CD14-positive monocyte (primary cell): ENCODE measurements at regions not wholly inside any gene's neighbourhood (a gene's known extent, or its start where the extent isn't known, plus 50 kb on each side); places are given as distances from the start of the nearest gene placed in this dataset.

Experiments
- DNase-seq, 3 donors: peaks; one replicate each; pipeline ENCODE4 v3.0.0-alpha.2; 2011 to 2022
- H2AFZ ChIP-seq: 2 replicates; pipeline ENCODE4 v1.6.0; 2012; ENCODE audit warnings: mild to moderate bottlenecking, low read depth, low read length, inconsistent platforms; ENCODE audit not compliant: insufficient read depth, poor library complexity, severe bottlenecking
- H3K27ac ChIP-seq, 2 donors: 1 replicate in 1 of 2; 2 replicates in 1 of 2; pipeline ENCODE4 v1.5.1; 2012 to 2013; ENCODE audit warnings: low read length in 2 of 2, control low read depth in 1 of 2, inconsistent platforms in 1 of 2, low read depth in 1 of 2, mild to moderate bottlenecking in 1 of 2
- H3K27me3 ChIP-seq, 2 donors: one replicate each; pipeline versions ENCODE4 v1.6.0 to v1.6.1; 2011 to 2013; ENCODE audit warnings: low read length in 2 of 2; ENCODE audit not compliant: control insufficient read depth in 2 of 2, insufficient read depth in 2 of 2
- H3K36me3 ChIP-seq, 2 donors: replicated peaks in 1 of 2; 1 replicate in 1 of 2; 2 replicates in 1 of 2; pipeline versions ENCODE4 v1.5.1 to v1.6.1; 2012 to 2013; ENCODE audit warnings: low read length in 2 of 2, control low read depth in 1 of 2, inconsistent platforms in 1 of 2, mild to moderate bottlenecking in 1 of 2; ENCODE audit not compliant: insufficient read depth in 2 of 2, control insufficient read depth in 1 of 2
- H3K4me1 ChIP-seq, 2 donors: 1 replicate in 1 of 2; 2 replicates in 1 of 2; pipeline versions ENCODE4 v1.5.1 to v1.6.1; 2012 to 2013; ENCODE audit warnings: low read length in 2 of 2, control low read depth in 1 of 2, inconsistent platforms in 1 of 2, mild to moderate bottlenecking in 1 of 2, moderate library complexity in 1 of 2; ENCODE audit not compliant: insufficient read depth in 2 of 2, control insufficient read depth in 1 of 2
- H3K4me2 ChIP-seq: replicated peaks from 2 replicates; pipeline ENCODE3; 2012; ENCODE audit warnings: low read length, moderate library complexity, mild to moderate bottlenecking; ENCODE audit not compliant: poor library complexity, severe bottlenecking; ENCODE audit errors: extremely low read depth
- H3K4me3 ChIP-seq, 3 experiments: fragments of 200-600 bp in 1 of 3; sonication (generic) in 1 of 3; replicated peaks in 1 of 3; 1 replicate in 2 of 3; 2 replicates in 1 of 3; pipeline ENCODE4 v1.5.1; 2011 to 2013; ENCODE audit warnings: low read length in 3 of 3, mild to moderate bottlenecking in 3 of 3, control low read depth in 2 of 3, low read depth in 2 of 3, inconsistent platforms in 1 of 3, moderate library complexity in 1 of 3
- H3K79me2 ChIP-seq: 2 replicates; pipeline ENCODE4 v1.6.0; 2012; ENCODE audit warnings: mild to moderate bottlenecking, control low read depth, inconsistent platforms, low read length, moderate library complexity; ENCODE audit not compliant: insufficient read depth
- H3K9ac ChIP-seq: 2 replicates; pipeline ENCODE4 v1.6.0; 2017; ENCODE audit warnings: low read length, mild to moderate bottlenecking; ENCODE audit not compliant: insufficient read depth, poor library complexity, severe bottlenecking
- H3K9me3 ChIP-seq, 2 donors: replicated peaks in 1 of 2; 1 replicate in 1 of 2; 2 replicates in 1 of 2; pipeline versions ENCODE4 v1.5.1 to v1.6.1; 2012 to 2013; ENCODE audit warnings: low read length in 2 of 2, control low read depth in 1 of 2; ENCODE audit not compliant: control insufficient read depth in 1 of 2, insufficient read depth in 1 of 2
- H4K20me1 ChIP-seq: 2 replicates; pipeline ENCODE4 v1.6.0; 2012; ENCODE audit warnings: mild to moderate bottlenecking, low read length, control low read depth, moderate library complexity; ENCODE audit not compliant: insufficient read depth
- H3K27ac Mint-ChIP-seq, 7 donors: one replicate each; pipeline ENCODE4 v1.8.0; 2020; ENCODE audit warnings: mild to moderate bottlenecking in 7 of 7, mixed read lengths in 7 of 7, moderate library complexity in 6 of 7, inconsistent platforms in 2 of 7
- H3K27me3 Mint-ChIP-seq, 3 donors: one replicate each; pipeline ENCODE4 v1.8.0; 2021 to 2022; ENCODE audit warnings: low read depth in 3 of 3, mild to moderate bottlenecking in 3 of 3, mixed read lengths in 3 of 3, moderate library complexity in 3 of 3, inconsistent platforms in 1 of 3
- H3K36me3 Mint-ChIP-seq, 2 donors: one replicate each; pipeline ENCODE4 v1.8.0; 2020; ENCODE audit warnings: mixed read lengths in 2 of 2, inconsistent platforms in 1 of 2, mild to moderate bottlenecking in 1 of 2
- H3K4me1 Mint-ChIP-seq: one replicate; pipeline ENCODE4 v1.8.0; 2020; ENCODE audit warnings: mild to moderate bottlenecking, mixed read lengths
- H3K4me3 Mint-ChIP-seq, 2 donors: one replicate each; pipeline ENCODE4 v1.8.0; 2020; ENCODE audit warnings: mild to moderate bottlenecking in 2 of 2, mixed read lengths in 2 of 2, moderate library complexity in 1 of 2
- H3K9me3 Mint-ChIP-seq, 7 donors: one replicate each; pipeline ENCODE4 v1.8.0; 2020 to 2022; ENCODE audit warnings: mixed read lengths in 7 of 7, mild to moderate bottlenecking in 6 of 7, moderate library complexity in 6 of 7, inconsistent platforms in 2 of 7
- WGBS: methylation state at CpG from one replicate; pipeline ENCODE4 v1.1.5; 2013; ENCODE audit warnings: missing lambda C conversion rate; ENCODE audit not compliant: insufficient coverage; 5-methylcytosine and 5-hydroxymethylcytosine counted together
- intact Hi-C, 2 donors: fragments of 100-400 bp; cut with micrococcal nuclease; formaldehyde crosslinking; loops; one replicate each; pipeline versions ENCODE4 v1.15.0 to v1.15.1; 2023
- TF ChIP-seq, protein P1 (sequence below): fragments of 200-600 bp; IDR thresholded peaks from one replicate; pipeline ENCODE4 v1.8.0; 2022; ENCODE audit warnings: antibody characterized with exemption, mild to moderate bottlenecking

DNA sequence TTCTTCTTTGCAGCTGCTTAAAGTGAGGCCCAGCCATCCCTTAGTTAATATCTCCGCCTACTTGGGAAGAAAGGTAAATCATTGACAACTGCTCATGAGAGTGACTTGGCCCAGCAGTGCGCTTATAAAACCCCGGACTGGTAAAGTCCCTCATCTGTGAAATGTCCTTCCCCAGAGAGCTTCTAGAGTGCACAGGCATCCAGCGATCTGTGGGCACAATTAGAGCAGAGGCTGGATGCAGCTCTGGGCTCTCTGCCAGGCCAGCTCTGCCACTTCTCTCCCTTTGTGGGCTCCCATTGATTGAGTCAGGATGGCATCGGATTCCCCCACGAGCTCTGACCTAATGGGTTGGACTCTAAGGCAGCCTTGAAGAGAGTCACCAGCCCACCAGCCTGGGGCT, 219.0 kb upstream of the LINGO1 start:
- intact Hi-C loops, result no loop called here
- TF ChIP-seq, protein P1, sequence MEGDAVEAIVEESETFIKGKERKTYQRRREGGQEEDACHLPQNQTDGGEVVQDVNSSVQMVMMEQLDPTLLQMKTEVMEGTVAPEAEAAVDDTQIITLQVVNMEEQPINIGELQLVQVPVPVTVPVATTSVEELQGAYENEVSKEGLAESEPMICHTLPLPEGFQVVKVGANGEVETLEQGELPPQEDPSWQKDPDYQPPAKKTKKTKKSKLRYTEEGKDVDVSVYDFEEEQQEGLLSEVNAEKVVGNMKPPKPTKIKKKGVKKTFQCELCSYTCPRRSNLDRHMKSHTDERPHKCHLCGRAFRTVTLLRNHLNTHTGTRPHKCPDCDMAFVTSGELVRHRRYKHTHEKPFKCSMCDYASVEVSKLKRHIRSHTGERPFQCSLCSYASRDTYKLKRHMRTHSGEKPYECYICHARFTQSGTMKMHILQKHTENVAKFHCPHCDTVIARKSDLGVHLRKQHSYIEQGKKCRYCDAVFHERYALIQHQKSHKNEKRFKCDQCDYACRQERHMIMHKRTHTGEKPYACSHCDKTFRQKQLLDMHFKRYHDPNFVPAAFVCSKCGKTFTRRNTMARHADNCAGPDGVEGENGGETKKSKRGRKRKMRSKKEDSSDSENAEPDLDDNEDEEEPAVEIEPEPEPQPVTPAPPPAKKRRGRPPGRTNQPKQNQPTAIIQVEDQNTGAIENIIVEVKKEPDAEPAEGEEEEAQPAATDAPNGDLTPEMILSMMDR, result no peak
- peaks cover 3 to 35% (median 11%) of the 10 kb centered on the region in 7 donors for H3K9me3 Mint-ChIP-seq
- Histone ChIP-seq H3K27ac (no peak overlapping the region), H3K4me3 (no peak overlapping the region), H4K20me1 (no peaks in the 10 kb centered on the region), H3K9me3 (no peaks in the 10 kb centered on the region), H2AFZ (no peak overlapping the region), H3K27me3 (peaks cover 0 to 6% of the 10 kb centered on the region in 2 donors), H3K79me2 (no peaks in the 10 kb centered on the region), H3K4me1 (no peaks in the 10 kb centered on the region), H3K36me3 (no peaks in the 10 kb centered on the region), H3K9ac (no peak overlapping the region), H3K4me2 (no peak overlapping the region)
- no peak for DNase-seq
- H3K36me3 Mint-ChIP-seq, result no peaks in the 10 kb centered on the region
- 92% methylated on average over 6 of the region's 6 CpGs for WGBS
- H3K27me3 Mint-ChIP-seq, result peaks cover 8 to 36% (median 17%) of the 10 kb centered on the region in 3 donors
- no peaks in the 10 kb centered on the region for H3K4me1 Mint-ChIP-seq
- no peak overlapping the region for H3K4me3 Mint-ChIP-seq
- H3K27ac Mint-ChIP-seq, result no peak overlapping the region

DNA sequence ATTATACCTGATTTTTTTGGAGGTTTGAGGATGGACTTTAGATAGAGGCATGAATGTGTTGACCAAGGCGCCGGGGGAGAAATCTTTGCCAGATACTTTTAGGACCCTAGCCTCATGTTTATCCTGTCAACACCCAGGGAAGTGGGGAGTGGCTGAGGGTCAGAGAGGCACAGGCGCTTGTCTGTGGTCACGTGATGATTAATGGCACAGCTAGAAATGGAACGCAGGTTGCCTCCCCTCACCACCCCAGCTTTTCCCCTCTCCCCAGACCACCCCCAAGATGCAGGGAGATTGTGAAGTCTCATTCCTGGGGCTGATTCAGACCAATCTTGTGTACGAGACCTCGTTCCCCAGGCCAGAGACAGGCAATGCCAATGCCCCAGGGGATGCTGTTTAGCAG, 218.4 kb upstream of the LINGO1 start:
- Histone ChIP-seq H2AFZ (no peak overlapping the region), H3K79me2 (no peaks in the 10 kb centered on the region), H3K27ac (no peak overlapping the region), H3K4me2 (no peak overlapping the region), H3K27me3 (peaks cover 0 to 6% of the 10 kb centered on the region in 2 donors), H4K20me1 (no peaks in the 10 kb centered on the region), H3K36me3 (no peaks in the 10 kb centered on the region), H3K9ac (no peak overlapping the region), H3K4me3 (no peak overlapping the region), H3K4me1 (no peaks in the 10 kb centered on the region), H3K9me3 (peaks cover 0 to 4% of the 10 kb centered on the region in 2 donors)
- DNase-seq, result no peak
- 93% methylated on average over 2 of the region's 7 CpGs for WGBS
- Mint-ChIP-seq H3K27ac (no peak overlapping the region), H3K4me1 (no peaks in the 10 kb centered on the region), H3K36me3 (no peaks in the 10 kb centered on the region), H3K27me3 (peaks cover 11 to 36% (median 21%) of the 10 kb centered on the region in 3 donors), H3K9me3 (peaks cover 5 to 39% (median 14%) of the 10 kb centered on the region in 7 donors), H3K4me3 (no peak overlapping the region)
- TF ChIP-seq, protein P1, result no peak
- intact Hi-C loops, result no loop called here
